ENCODE measurements at regions not wholly inside any gene's neighbourhood (a gene's known extent, or its start where the extent isn't known, plus 50 kb on each side); places are given as distances from the start of the nearest gene placed in this dataset.

DNA sequence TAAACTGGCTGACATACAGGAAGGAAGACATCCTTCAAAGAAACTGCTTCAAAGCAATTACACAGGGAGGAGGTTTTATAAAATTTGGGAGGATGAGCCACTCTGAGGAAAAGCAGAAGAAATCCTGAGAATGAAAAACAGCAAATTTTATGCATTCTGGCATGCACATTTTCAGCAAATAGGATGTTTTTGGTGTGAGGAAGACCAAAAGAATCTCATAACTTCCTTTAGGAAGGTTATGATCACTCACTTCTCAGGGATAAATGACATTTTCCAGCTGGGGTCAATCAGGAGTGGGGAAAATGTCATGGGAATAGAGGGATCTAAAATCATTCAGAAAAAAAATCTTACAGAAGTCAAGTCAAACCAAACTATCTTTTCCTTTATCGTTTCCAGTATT, 371.7 kb upstream of the CNTN6 start (continued):
- TF ChIP-seq, protein P1, sequence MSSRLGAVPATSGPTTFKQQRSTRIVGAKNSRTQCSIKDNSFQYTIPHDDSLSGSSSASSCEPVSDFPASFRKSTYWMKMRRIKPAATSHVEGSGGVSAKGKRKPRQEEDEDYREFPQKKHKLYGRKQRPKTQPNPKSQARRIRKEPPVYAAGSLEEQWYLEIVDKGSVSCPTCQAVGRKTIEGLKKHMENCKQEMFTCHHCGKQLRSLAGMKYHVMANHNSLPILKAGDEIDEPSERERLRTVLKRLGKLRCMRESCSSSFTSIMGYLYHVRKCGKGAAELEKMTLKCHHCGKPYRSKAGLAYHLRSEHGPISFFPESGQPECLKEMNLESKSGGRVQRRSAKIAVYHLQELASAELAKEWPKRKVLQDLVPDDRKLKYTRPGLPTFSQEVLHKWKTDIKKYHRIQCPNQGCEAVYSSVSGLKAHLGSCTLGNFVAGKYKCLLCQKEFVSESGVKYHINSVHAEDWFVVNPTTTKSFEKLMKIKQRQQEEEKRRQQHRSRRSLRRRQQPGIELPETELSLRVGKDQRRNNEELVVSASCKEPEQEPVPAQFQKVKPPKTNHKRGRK (CRISPR knock-in tag; IDR thresholded peaks at IDR 0.05; ENCODE audit: borderline replicate concordance), result no peak

DNA sequence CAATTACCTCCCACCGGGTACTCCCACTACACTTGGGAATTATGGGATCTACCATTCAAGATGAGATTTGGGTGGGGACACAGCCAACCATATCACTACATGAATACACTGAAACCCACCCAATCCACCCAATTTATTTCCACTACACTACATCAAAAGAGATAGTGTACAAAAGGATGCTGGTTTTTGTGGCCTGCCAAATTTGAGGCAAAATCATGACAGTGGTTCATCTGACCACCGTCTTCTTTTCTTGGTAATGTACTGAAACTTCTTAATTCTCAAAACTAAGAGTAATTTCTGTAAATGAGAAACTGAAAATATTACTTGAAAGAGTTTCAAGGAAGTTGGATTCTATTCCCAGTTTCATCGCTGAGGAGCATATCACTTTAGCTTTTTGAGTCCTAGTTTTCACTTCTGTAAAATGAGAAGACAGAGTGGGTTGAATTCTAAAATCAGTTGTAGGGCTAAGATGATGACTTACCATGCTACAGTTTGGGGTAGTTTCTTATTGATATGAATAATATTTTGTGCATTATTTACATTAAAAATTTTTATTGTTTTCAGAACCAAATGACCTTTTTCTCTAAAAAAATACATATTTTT, 360.4 kb upstream of the CNTN6 start:
- CTCF ChIA-PET, result no interaction called here
- ATAC-seq, result no peak
- Mint-ChIP-seq H3K36me3 (peaks cover 45% of the 10 kb centered on the region), H3K9me3 (peaks cover 59% of the 10 kb centered on the region), H3K27ac (no peak overlapping the region), H3K27me3 (ENCODE audit: low read depth) (peaks cover 7% of the 10 kb centered on the region), H3K4me1 (no peaks in the 10 kb centered on the region), H3K4me3 (no peak overlapping the region)
- TF ChIP-seq, protein P2, sequence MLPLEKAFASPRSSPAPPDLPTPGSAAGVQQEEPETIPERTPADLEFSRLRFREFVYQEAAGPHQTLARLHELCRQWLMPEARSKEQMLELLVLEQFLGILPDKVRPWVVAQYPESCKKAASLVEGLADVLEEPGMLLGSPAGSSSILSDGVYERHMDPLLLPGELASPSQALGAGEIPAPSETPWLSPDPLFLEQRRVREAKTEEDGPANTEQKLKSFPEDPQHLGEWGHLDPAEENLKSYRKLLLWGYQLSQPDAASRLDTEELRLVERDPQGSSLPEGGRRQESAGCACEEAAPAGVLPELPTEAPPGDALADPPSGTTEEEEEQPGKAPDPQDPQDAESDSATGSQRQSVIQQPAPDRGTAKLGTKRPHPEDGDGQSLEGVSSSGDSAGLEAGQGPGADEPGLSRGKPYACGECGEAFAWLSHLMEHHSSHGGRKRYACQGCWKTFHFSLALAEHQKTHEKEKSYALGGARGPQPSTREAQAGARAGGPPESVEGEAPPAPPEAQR (CRISPR knock-in tag; IDR thresholded peaks at IDR 0.05), result no peak
- no peak for TF ChIP-seq NR3C1 (CRISPR knock-in tag; conservative IDR thresholded peaks at IDR 0.05; ENCODE audit: low read depth)
- TF ChIP-seq, protein P3, sequence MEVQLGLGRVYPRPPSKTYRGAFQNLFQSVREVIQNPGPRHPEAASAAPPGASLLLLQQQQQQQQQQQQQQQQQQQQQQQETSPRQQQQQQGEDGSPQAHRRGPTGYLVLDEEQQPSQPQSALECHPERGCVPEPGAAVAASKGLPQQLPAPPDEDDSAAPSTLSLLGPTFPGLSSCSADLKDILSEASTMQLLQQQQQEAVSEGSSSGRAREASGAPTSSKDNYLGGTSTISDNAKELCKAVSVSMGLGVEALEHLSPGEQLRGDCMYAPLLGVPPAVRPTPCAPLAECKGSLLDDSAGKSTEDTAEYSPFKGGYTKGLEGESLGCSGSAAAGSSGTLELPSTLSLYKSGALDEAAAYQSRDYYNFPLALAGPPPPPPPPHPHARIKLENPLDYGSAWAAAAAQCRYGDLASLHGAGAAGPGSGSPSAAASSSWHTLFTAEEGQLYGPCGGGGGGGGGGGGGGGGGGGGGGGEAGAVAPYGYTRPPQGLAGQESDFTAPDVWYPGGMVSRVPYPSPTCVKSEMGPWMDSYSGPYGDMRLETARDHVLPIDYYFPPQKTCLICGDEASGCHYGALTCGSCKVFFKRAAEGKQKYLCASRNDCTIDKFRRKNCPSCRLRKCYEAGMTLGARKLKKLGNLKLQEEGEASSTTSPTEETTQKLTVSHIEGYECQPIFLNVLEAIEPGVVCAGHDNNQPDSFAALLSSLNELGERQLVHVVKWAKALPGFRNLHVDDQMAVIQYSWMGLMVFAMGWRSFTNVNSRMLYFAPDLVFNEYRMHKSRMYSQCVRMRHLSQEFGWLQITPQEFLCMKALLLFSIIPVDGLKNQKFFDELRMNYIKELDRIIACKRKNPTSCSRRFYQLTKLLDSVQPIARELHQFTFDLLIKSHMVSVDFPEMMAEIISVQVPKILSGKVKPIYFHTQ (CRISPR knock-in tag; IDR thresholded peaks at IDR 0.05), result no peak
- TF ChIP-seq, protein P4, sequence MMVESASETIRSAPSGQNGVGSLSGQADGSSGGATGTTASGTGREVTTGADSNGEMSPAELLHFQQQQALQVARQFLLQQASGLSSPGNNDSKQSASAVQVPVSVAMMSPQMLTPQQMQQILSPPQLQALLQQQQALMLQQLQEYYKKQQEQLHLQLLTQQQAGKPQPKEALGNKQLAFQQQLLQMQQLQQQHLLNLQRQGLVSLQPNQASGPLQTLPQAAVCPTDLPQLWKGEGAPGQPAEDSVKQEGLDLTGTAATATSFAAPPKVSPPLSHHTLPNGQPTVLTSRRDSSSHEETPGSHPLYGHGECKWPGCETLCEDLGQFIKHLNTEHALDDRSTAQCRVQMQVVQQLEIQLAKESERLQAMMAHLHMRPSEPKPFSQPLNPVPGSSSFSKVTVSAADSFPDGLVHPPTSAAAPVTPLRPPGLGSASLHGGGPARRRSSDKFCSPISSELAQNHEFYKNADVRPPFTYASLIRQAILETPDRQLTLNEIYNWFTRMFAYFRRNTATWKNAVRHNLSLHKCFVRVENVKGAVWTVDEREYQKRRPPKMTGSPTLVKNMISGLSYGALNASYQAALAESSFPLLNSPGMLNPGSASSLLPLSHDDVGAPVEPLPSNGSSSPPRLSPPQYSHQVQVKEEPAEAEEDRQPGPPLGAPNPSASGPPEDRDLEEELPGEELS (CRISPR knock-in tag; IDR thresholded peaks at IDR 0.05), result no peak
- no peak for TF ChIP-seq MYBL2 (CRISPR knock-in tag; IDR thresholded peaks at IDR 0.05)
- TF ChIP-seq ATF1 (CRISPR knock-in tag; IDR thresholded peaks at IDR 0.05), result no peak
- TF ChIP-seq MXD4 (CRISPR knock-in tag; IDR thresholded peaks at IDR 0.05; ENCODE audit: borderline replicate concordance), result no peak
- TF ChIP-seq SP1 (CRISPR knock-in tag; conservative IDR thresholded peaks at IDR 0.05), result no peak
- no peak for TF ChIP-seq KAT7 (CRISPR knock-in tag; IDR thresholded peaks at IDR 0.05; ENCODE audit: borderline replicate concordance)
- TF ChIP-seq OVOL2 (CRISPR knock-in tag; IDR thresholded peaks at IDR 0.05; ENCODE audit: borderline replicate concordance), result no peak
- POLR2A ChIA-PET, result no interaction called here
- no peak for DNase-seq (ENCODE audit: low spot score)

DNA sequence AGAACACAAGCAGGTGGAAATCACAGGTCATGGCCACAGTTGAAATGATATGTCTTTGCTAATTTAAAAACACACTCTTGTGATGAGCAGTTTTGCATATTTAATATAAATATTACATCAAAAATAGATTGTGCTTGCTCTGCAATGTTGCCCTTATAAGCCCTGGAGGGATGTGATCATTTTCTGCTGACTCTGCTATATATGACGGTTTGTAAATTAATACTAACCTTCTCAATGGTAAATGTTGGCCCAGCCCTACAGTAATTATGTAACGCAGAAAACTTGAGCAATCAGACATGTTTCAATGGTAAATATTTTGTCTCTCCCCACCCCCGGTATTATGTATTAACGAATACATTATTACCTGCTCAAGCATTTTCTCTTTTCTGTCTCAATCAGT, 359.5 kb upstream of the CNTN6 start:
- H3K36me3 Mint-ChIP-seq, result peaks cover 48% of the 10 kb centered on the region
- DNase-seq (ENCODE audit: low spot score) (no peak), ATAC-seq (no peak)
- H3K4me3 Mint-ChIP-seq, result no peak overlapping the region
- peaks cover 57% of the 10 kb centered on the region for H3K9me3 Mint-ChIP-seq
- POLR2A ChIA-PET, result no interaction called here
- TF ChIP-seq, protein P1 (CRISPR knock-in tag; IDR thresholded peaks at IDR 0.05; ENCODE audit: borderline replicate concordance), result no peak
- TF ChIP-seq, protein P5, sequence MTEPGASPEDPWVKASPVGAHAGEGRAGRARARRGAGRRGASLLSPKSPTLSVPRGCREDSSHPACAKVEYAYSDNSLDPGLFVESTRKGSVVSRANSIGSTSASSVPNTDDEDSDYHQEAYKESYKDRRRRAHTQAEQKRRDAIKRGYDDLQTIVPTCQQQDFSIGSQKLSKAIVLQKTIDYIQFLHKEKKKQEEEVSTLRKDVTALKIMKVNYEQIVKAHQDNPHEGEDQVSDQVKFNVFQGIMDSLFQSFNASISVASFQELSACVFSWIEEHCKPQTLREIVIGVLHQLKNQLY (CRISPR knock-in tag; IDR thresholded peaks at IDR 0.05), result no peak
- no peak for TF ChIP-seq FOXJ3 (CRISPR knock-in tag; IDR thresholded peaks at IDR 0.05; ENCODE audit: borderline replicate concordance)
- TF ChIP-seq, protein P6, sequence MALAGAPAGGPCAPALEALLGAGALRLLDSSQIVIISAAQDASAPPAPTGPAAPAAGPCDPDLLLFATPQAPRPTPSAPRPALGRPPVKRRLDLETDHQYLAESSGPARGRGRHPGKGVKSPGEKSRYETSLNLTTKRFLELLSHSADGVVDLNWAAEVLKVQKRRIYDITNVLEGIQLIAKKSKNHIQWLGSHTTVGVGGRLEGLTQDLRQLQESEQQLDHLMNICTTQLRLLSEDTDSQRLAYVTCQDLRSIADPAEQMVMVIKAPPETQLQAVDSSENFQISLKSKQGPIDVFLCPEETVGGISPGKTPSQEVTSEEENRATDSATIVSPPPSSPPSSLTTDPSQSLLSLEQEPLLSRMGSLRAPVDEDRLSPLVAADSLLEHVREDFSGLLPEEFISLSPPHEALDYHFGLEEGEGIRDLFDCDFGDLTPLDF (CRISPR knock-in tag; IDR thresholded peaks at IDR 0.05), result no peak
- H3K4me1 Mint-ChIP-seq, result no peaks in the 10 kb centered on the region
- H3K27ac Mint-ChIP-seq, result no peak overlapping the region
- peaks cover 8% of the 10 kb centered on the region for H3K27me3 Mint-ChIP-seq (ENCODE audit: low read depth)
- CTCF ChIA-PET, result no interaction called here

All from WTC11 (cell line).